ENCODE measurements at regions not wholly inside any gene's neighbourhood (a gene's known extent, or its start where the extent isn't known, plus 50 kb on each side); places are given as distances from the start of the nearest gene placed in this dataset.

DNA sequence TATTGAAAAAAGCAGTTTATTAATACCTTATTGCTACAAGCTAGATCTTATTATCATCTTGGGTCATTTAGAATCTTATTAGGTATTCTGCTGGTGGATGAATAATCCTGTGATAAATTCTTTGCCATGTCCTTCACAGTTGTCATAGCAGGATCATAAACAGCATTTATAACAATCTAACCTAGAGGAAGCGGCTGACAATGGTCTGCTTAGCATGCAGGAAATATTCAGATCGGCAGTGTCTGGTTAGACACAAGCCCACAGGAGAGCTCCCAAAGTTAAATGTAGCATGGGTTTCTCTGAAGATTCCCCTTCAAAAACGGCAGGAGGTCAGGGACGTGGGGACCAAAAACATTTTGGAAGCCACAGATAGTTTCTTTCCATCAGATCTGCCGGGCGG lies 179.3 kb downstream of the FOXB1 start:
- H3K4me1 ChIP-seq (ENCODE audit: insufficient read depth, low read length): no peaks in the 10 kb centered on the region
- no peak overlapping the region for H3K4me2 ChIP-seq (ENCODE audit: low read length)
- no peaks in the 10 kb centered on the region for H3K79me2 ChIP-seq (ENCODE audit: low read length)
- H3K36me3 ChIP-seq (ENCODE audit: low read depth, low read length): no peaks in the 10 kb centered on the region; the same call in 1 of the 2 replicates
- TF ChIP-seq EZH2 (IDR thresholded peaks at IDR 0.05; ENCODE audit: low read length, unreplicated experiment): no peak
- no peaks in the 10 kb centered on the region for H3K9me2 ChIP-seq (replicated peaks; ENCODE audit: low read length)
- no peak overlapping the region for H3K27ac ChIP-seq (ENCODE audit: low read length)
- CTCF ChIA-PET: no interaction called here
- no peaks in the 10 kb centered on the region for H3F3A ChIP-seq (ENCODE audit: low read length, unreplicated experiment)
- H3K4me3 ChIP-seq (ENCODE audit: low read length): no peak overlapping the region
- ATAC-seq (no peak), DNase-seq (no peak)
- no peaks in the 10 kb centered on the region for H3K9me3 ChIP-seq (ENCODE audit: low read length)
- no peak overlapping the region for H3K9ac ChIP-seq (ENCODE audit: low read length)
- no peak overlapping the region for H2AFZ ChIP-seq (ENCODE audit: low read length)
- POLR2A ChIA-PET (ENCODE audit: unreplicated experiment): no interaction called here
- intact Hi-C loops (cut with micrococcal nuclease): no loop called here
- no TSS peak for BruUV-seq (replicated peaks)
- peaks cover 41% of the 10 kb centered on the region; the same call in 1 of the 2 replicates for H3K27me3 ChIP-seq (ENCODE audit: low read length)
- no peaks in the 10 kb centered on the region for H4K20me1 ChIP-seq (ENCODE audit: low read length)

DNA sequence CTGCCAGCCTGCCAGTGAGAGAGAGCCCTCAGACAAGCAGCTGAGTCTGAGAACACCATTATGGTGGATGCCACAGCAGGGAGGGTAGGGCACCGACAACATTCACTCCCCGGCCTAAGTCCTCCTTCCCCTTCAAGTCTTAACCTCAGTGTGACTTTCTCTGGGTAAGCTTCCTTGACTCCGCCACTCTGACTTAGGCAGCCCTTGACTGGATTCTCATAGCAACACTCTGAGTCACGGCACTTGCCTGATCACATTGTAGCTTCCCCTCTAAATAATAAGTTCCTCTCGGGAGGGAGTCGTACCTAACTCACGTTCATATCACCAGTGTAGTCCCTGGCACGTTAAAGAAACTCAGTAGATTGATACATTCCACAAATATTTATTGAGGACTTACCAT lies 180.5 kb downstream of the FOXB1 start:
- DNase-seq (peak; percentile 10), ATAC-seq (no peak)
- Histone ChIP-seq H4K20me1 (ENCODE audit: low read length) (no peaks in the 10 kb centered on the region), H3K4me2 (ENCODE audit: low read length) (no peak overlapping the region), H3K9ac (ENCODE audit: low read length) (no peak overlapping the region), H3K27me3 (ENCODE audit: low read length) (peaks cover 48% of the 10 kb centered on the region), H3F3A (ENCODE audit: low read length, unreplicated experiment) (no peaks in the 10 kb centered on the region), H3K4me3 (ENCODE audit: low read length) (no peak overlapping the region), H3K79me2 (ENCODE audit: low read length) (no peaks in the 10 kb centered on the region), H3K9me2 (replicated peaks; ENCODE audit: low read length) (no peaks in the 10 kb centered on the region), H2AFZ (ENCODE audit: low read length) (no peak overlapping the region), H3K36me3 (ENCODE audit: low read depth, low read length) (no peaks in the 10 kb centered on the region; the same call in 1 of the 2 replicates), H3K27ac (ENCODE audit: low read length) (no peak overlapping the region), H3K9me3 (ENCODE audit: low read length) (no peaks in the 10 kb centered on the region), H3K4me1 (ENCODE audit: insufficient read depth, low read length) (no peaks in the 10 kb centered on the region)
- intact Hi-C loops (cut with micrococcal nuclease): no loop called here
- ChIA-PET CTCF (no interaction called here), POLR2A (ENCODE audit: unreplicated experiment) (no interaction called here)
- BruUV-seq (replicated peaks): no TSS peak
- TF ChIP-seq EZH2 (IDR thresholded peaks at IDR 0.05; ENCODE audit: low read length, unreplicated experiment): no peak
- TF ChIP-seq EZH2phosphoT487 (IDR thresholded peaks at IDR 0.05; ENCODE audit: borderline replicate concordance, low read length): no peak
- TF ChIP-seq, protein P1, sequence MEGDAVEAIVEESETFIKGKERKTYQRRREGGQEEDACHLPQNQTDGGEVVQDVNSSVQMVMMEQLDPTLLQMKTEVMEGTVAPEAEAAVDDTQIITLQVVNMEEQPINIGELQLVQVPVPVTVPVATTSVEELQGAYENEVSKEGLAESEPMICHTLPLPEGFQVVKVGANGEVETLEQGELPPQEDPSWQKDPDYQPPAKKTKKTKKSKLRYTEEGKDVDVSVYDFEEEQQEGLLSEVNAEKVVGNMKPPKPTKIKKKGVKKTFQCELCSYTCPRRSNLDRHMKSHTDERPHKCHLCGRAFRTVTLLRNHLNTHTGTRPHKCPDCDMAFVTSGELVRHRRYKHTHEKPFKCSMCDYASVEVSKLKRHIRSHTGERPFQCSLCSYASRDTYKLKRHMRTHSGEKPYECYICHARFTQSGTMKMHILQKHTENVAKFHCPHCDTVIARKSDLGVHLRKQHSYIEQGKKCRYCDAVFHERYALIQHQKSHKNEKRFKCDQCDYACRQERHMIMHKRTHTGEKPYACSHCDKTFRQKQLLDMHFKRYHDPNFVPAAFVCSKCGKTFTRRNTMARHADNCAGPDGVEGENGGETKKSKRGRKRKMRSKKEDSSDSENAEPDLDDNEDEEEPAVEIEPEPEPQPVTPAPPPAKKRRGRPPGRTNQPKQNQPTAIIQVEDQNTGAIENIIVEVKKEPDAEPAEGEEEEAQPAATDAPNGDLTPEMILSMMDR (conservative IDR thresholded peaks at IDR 0.05; ENCODE audit: low read depth, low read length): no peak

DNA sequence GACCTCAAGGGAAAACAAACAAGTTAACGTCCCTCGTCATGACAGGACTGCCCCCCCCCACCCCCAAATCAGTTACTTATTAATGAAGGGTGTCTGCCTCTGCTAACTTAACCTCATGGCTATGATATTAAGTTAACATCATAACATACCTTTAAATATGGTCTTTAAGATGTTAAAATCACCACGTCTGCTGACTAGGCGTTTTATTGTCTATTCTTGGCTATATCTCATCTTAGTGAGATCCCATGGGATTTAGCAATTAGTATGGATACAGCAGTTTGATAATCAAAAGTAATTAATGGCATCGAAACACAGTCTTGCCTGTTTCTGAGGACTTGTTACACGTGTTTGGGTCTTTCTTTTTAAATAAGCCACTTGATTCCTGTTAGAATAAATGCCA lies 186.9 kb downstream of the FOXB1 start:
- H3K9me2 ChIP-seq (replicated peaks; ENCODE audit: low read length): no peaks in the 10 kb centered on the region
- POLR2A ChIA-PET (ENCODE audit: unreplicated experiment): no interaction called here
- no peak overlapping the region for H2AFZ ChIP-seq (ENCODE audit: low read length)
- H3K4me1 ChIP-seq (ENCODE audit: insufficient read depth, low read length): no peaks in the 10 kb centered on the region
- no peak overlapping the region for H3K4me3 ChIP-seq (ENCODE audit: low read length)
- CTCF ChIA-PET: no interaction called here
- no peaks in the 10 kb centered on the region for H3K9me3 ChIP-seq (ENCODE audit: low read length)
- H3K79me2 ChIP-seq (ENCODE audit: low read length): no peaks in the 10 kb centered on the region
- H3K4me2 ChIP-seq (ENCODE audit: low read length): no peak overlapping the region
- H3F3A ChIP-seq (ENCODE audit: low read length, unreplicated experiment): no peaks in the 10 kb centered on the region
- ATAC-seq (no peak), DNase-seq (no peak)
- no peak overlapping the region for H3K9ac ChIP-seq (ENCODE audit: low read length)
- H3K27ac ChIP-seq (ENCODE audit: low read length): no peak overlapping the region
- TF ChIP-seq EZH2phosphoT487 (IDR thresholded peaks at IDR 0.05; ENCODE audit: borderline replicate concordance, low read length) (no peak), EZH2 (IDR thresholded peaks at IDR 0.05; ENCODE audit: low read length, unreplicated experiment) (no peak)
- TF ChIP-seq, protein P1 (conservative IDR thresholded peaks at IDR 0.05; ENCODE audit: low read depth, low read length): no peak
- peaks cover 63% of the 10 kb centered on the region for H3K27me3 ChIP-seq (ENCODE audit: low read length)
- BruUV-seq (replicated peaks): no TSS peak
- no peaks in the 10 kb centered on the region for H3K36me3 ChIP-seq (ENCODE audit: low read depth, low read length)
- H4K20me1 ChIP-seq (ENCODE audit: low read length): no peaks in the 10 kb centered on the region; the same call in 1 of the 2 replicates
- intact Hi-C loops (cut with micrococcal nuclease): no loop called here

Measured in PC-3 (cell line).